H1 (cell line): ENCODE measurements at regions not wholly inside any gene's neighbourhood (a gene's known extent, or its start where the extent isn't known, plus 50 kb on each side); places are given as distances from the start of the nearest gene placed in this dataset.

Source experiments
- CTCF ChIA-PET: fragments of 300-600 bp; sonication (Branson Sonifier 250); formaldehyde crosslinking; loops from one replicate; lab custom pipeline; 2021; ENCODE audit not compliant: partially characterized antibody; lab: Charles Lee
- POLR2A ChIA-PET: fragments of 300-600 bp; sonication (Branson Sonifier 250); formaldehyde crosslinking; loops from one replicate; lab custom pipeline; 2021; ENCODE audit warnings: inconsistent platforms; ENCODE audit not compliant: partially characterized antibody; lab: Charles Lee
- DNase-seq, 2 experiments: peaks; one replicate each; pipeline versions ENCODE4 v3.0.0 to v3.0.0-alpha.2; 2010 to 2022; ENCODE audit warnings: low spot score in 2 of 2, low read depth in 1 of 2, mixed read lengths in 1 of 2
- FAIRE-seq: peaks from 2 replicates; lab custom pipeline; 2011; peaks lifted over from hg19 to GRCh38; lab: Jason Lieb, UNC
- H2AFZ ChIP-seq: 2 replicates; pipeline ENCODE4 v1.8.1; 2012; ENCODE audit warnings: low read length, inconsistent platforms
- H2AK5ac ChIP-seq: 2 replicates; pipeline ENCODE4 v1.6.1; 2013; ENCODE audit warnings: low read depth, low read length
- H2BK120ac ChIP-seq: replicated peaks from 2 replicates; pipeline ENCODE3; 2013; ENCODE audit warnings: low read depth, low read length, inconsistent platforms
- H2BK12ac ChIP-seq: 2 replicates; pipeline ENCODE4 v1.6.1; 2013; ENCODE audit warnings: low read depth, low read length
- H2BK15ac ChIP-seq: 2 replicates; pipeline ENCODE4 v1.6.1; 2013; ENCODE audit warnings: low read length
- H2BK20ac ChIP-seq: 2 replicates; pipeline ENCODE4 v1.6.1; 2013; ENCODE audit warnings: low read length
- H2BK5ac ChIP-seq: 2 replicates; pipeline ENCODE4 v1.6.1; 2013; ENCODE audit warnings: low read depth, low read length
- H3K14ac ChIP-seq: 2 replicates; pipeline ENCODE4 v1.6.1; 2013; ENCODE audit warnings: inconsistent platforms; ENCODE audit not compliant: insufficient read length
- H3K18ac ChIP-seq: 2 replicates; pipeline ENCODE4 v1.6.1; 2013; ENCODE audit warnings: low read length; ENCODE audit errors: extremely low read depth
- H3K23ac ChIP-seq: 2 replicates; pipeline ENCODE4 v1.6.1; 2013; ENCODE audit warnings: inconsistent platforms; ENCODE audit not compliant: insufficient read length
- H3K23me2 ChIP-seq: 2 replicates; pipeline ENCODE4 v1.6.1; 2013; ENCODE audit warnings: low read depth, low read length
- H3K27ac ChIP-seq: 2 replicates; pipeline ENCODE4 v1.6.1; 2011; ENCODE audit warnings: low read depth, low read length, inconsistent platforms
- H3K27me3 ChIP-seq, 4 experiments: replicated peaks in 1 of 4; 1 replicate in 1 of 4; 2 replicates in 3 of 4; pipeline versions ENCODE4 v1.6.1 to v1.8.1; 2011 to 2013; ENCODE audit warnings: low read length in 3 of 4, mild to moderate bottlenecking in 3 of 4, inconsistent platforms in 2 of 4, mixed read lengths in 2 of 4, moderate library complexity in 1 of 4; ENCODE audit not compliant: control insufficient read depth in 3 of 4, insufficient read depth in 3 of 4; ENCODE audit errors: extremely low read depth in 1 of 4
- H3K36me3 ChIP-seq, 4 experiments: 2 replicates each; pipeline versions ENCODE4 v1.6.1 to v1.8.1; 2011 to 2013; ENCODE audit warnings: mild to moderate bottlenecking in 4 of 4, low read length in 3 of 4, moderate library complexity in 2 of 4, control low read depth in 1 of 4, inconsistent platforms in 1 of 4; ENCODE audit not compliant: insufficient read depth in 4 of 4, control insufficient read depth in 2 of 4
- H3K4ac ChIP-seq: replicated peaks from 2 replicates; pipeline ENCODE3; 2013; ENCODE audit warnings: low read length, low read depth, mixed read lengths, inconsistent platforms; ENCODE audit not compliant: insufficient read length
- H3K4me1 ChIP-seq, 4 experiments: replicated peaks in 1 of 4; 1 replicate in 1 of 4; 2 replicates in 3 of 4; pipeline versions ENCODE4 v1.6.1 to v1.8.1; 2011 to 2013; ENCODE audit warnings: low read length in 3 of 4, inconsistent platforms in 2 of 4, mixed read lengths in 1 of 4; ENCODE audit not compliant: insufficient read depth in 4 of 4, control insufficient read depth in 3 of 4
- H3K4me2 ChIP-seq, 2 experiments: 2 replicates each; pipeline versions ENCODE4 v1.6.1 to v1.8.1; 2011 to 2013; ENCODE audit warnings: low read depth in 2 of 2, low read length in 2 of 2, control low read depth in 1 of 2, inconsistent platforms in 1 of 2, mild to moderate bottlenecking in 1 of 2; ENCODE audit not compliant: insufficient read depth in 1 of 2
- H3K4me3 ChIP-seq, 4 experiments: fragments of 200-600, 300-600 bp in 1 of 4; sonication (generic), shearing (Covaris generic), sonication (Bioruptor Twin) in 1 of 4; 2 replicates each; pipeline versions ENCODE4 v1.5.1 to v1.8.1; 2011 to 2016; ENCODE audit warnings: low read length in 4 of 4, low read depth in 3 of 4, control low read depth in 2 of 4, inconsistent platforms in 2 of 4, mild to moderate bottlenecking in 2 of 4, mixed read lengths in 1 of 4, moderate library complexity in 1 of 4; ENCODE audit not compliant: insufficient read depth in 2 of 4; ENCODE audit errors: extremely low read depth in 1 of 4
- H3K56ac ChIP-seq: replicated peaks from 2 replicates; pipeline ENCODE3; 2013; ENCODE audit warnings: low read depth, mild to moderate bottlenecking, mixed read lengths, low read length, inconsistent platforms; ENCODE audit not compliant: insufficient read length
- H3K79me1 ChIP-seq: 2 replicates; pipeline ENCODE4 v1.6.1; 2013; ENCODE audit warnings: low read depth, low read length, control low read depth
- H3K79me2 ChIP-seq, 2 experiments: 2 replicates each; pipeline versions ENCODE4 v1.6.1 to v1.8.1; 2012 to 2013; ENCODE audit warnings: low read length in 2 of 2, mild to moderate bottlenecking in 2 of 2, inconsistent platforms in 1 of 2; ENCODE audit not compliant: insufficient read depth in 2 of 2, control insufficient read depth in 1 of 2
- H3K9ac ChIP-seq, 4 experiments: replicated peaks in 1 of 4; 1 replicate in 1 of 4; 2 replicates in 3 of 4; pipeline versions ENCODE4 v1.6.1 to v1.8.1; 2011 to 2013; ENCODE audit warnings: low read depth in 3 of 4, low read length in 3 of 4, control low read depth in 2 of 4, mild to moderate bottlenecking in 2 of 4, moderate library complexity in 2 of 4, inconsistent platforms in 1 of 4; ENCODE audit errors: extremely low read depth in 1 of 4
- H3K9me3 ChIP-seq, 2 experiments: 2 replicates each; pipeline versions ENCODE4 v1.6.1 to v1.8.1; 2012 to 2013; ENCODE audit warnings: mild to moderate bottlenecking in 2 of 2, moderate library complexity in 2 of 2, control low read depth in 1 of 2, inconsistent platforms in 1 of 2, low read depth in 1 of 2, low read length in 1 of 2, mixed read lengths in 1 of 2; ENCODE audit not compliant: insufficient read depth in 2 of 2
- H4K20me1 ChIP-seq, 2 experiments: replicated peaks in 1 of 2; 2 replicates each; pipeline versions ENCODE3 to v1.8.1; 2011 to 2013; ENCODE audit warnings: inconsistent platforms in 2 of 2, low read length in 2 of 2, mild to moderate bottlenecking in 1 of 2; ENCODE audit not compliant: insufficient read depth in 2 of 2, control insufficient read depth in 1 of 2
- H4K5ac ChIP-seq: 2 replicates; pipeline ENCODE4 v1.6.1; 2013; ENCODE audit warnings: low read length, low read depth, mixed read lengths, inconsistent platforms; ENCODE audit not compliant: insufficient read length
- H4K8ac ChIP-seq: 2 replicates; pipeline ENCODE4 v1.8.0; 2013; ENCODE audit warnings: mild to moderate bottlenecking, moderate library complexity, low read length, inconsistent platforms; ENCODE audit not compliant: insufficient read depth; ENCODE audit errors: extremely low read depth
- H4K91ac ChIP-seq: replicated peaks from 2 replicates; pipeline ENCODE3; 2013; ENCODE audit warnings: low read length, mixed read lengths, inconsistent platforms; ENCODE audit not compliant: insufficient read length
- CBX8 ChIP-seq: fragments of 300-800, 300-1000 bp; sonication (generic); IDR thresholded peaks from 2 replicates; pipeline ENCODE4 v1.7.1; 2016; ENCODE audit warnings: low read depth, low read length, borderline replicate concordance
- CEBPB ChIP-seq: IDR thresholded peaks from 2 replicates; pipeline ENCODE4 v1.6.1; 2012; ENCODE audit warnings: low read depth, low read length
- CHD2 ChIP-seq: IDR thresholded peaks from 2 replicates; pipeline ENCODE4 v1.6.1; 2012; ENCODE audit warnings: low read length, improper control_type of control experiment
- FOSL1 ChIP-seq: IDR thresholded peaks from 2 replicates; pipeline ENCODE4 v1.6.1; 2011; ENCODE audit warnings: mild to moderate bottlenecking, low read depth, low read length, moderate library complexity; ENCODE audit not compliant: insufficient read depth
- GTF2F1 ChIP-seq: IDR thresholded peaks from 2 replicates; pipeline ENCODE4 v1.6.1; 2012; ENCODE audit warnings: low read depth, low read length, improper control_type of control experiment, borderline replicate concordance
- JUN ChIP-seq: IDR thresholded peaks from 2 replicates; pipeline ENCODE4 v1.6.1; 2011; ENCODE audit warnings: low read depth, mild to moderate bottlenecking, improper control_type of control experiment, low read length
- KDM1A ChIP-seq: fragments of 200-600, 300-600 bp; sonication (generic); IDR thresholded peaks from 2 replicates; pipeline ENCODE4 v1.7.1; 2016; ENCODE audit warnings: mild to moderate bottlenecking, low read length, borderline replicate concordance
- RAD21 ChIP-seq, 2 experiments: IDR thresholded peaks in 1 of 2; conservative IDR thresholded peaks in 1 of 2; 2 replicates each; pipeline ENCODE4 v1.6.1; 2011; ENCODE audit warnings: low read depth in 2 of 2, low read length in 2 of 2, improper control_type of control experiment in 1 of 2, inconsistent platforms in 1 of 2, mild to moderate bottlenecking in 1 of 2, moderate library complexity in 1 of 2
- RFX5 ChIP-seq: IDR thresholded peaks from 2 replicates; pipeline ENCODE4 v1.6.1; 2011; ENCODE audit warnings: low read depth, low read length, improper control_type of control experiment, borderline replicate concordance
- SAP30 ChIP-seq: fragments of 300-600 bp; sonication (generic); IDR thresholded peaks from 2 replicates; pipeline ENCODE4 v1.7.1; 2012; ENCODE audit warnings: low read length, moderate library complexity, mild to moderate bottlenecking, inconsistent platforms; ENCODE audit not compliant: insufficient read depth, insufficient replicate concordance
- SP1 ChIP-seq: IDR thresholded peaks from 2 replicates; pipeline ENCODE4 v1.6.1; 2011; ENCODE audit warnings: low read depth, low read length
- TAF7 ChIP-seq: optimal IDR thresholded peaks from 2 replicates; pipeline ENCODE3; 2011; ENCODE audit warnings: low read depth, mild to moderate bottlenecking, inconsistent platforms, low read length, moderate library complexity, borderline replicate concordance
- WGBS, 2 experiments: shearing (Covaris generic) in 1 of 2; methylation state at CpG; one replicate each; pipeline versions ENCODE4 v1.1.6 to v1.1.7; 2013 to 2015; ENCODE audit warnings: low lambda C conversion rate in 2 of 2, mixed read lengths in 2 of 2, inconsistent platforms in 1 of 2, low coverage in 1 of 2, missing lambda C conversion rate in 1 of 2; ENCODE audit not compliant: insufficient replicate concordance in 2 of 2, insufficient coverage in 1 of 2, insufficient read length in 1 of 2; ENCODE audit errors: extremely low coverage in 1 of 2, missing lambda C conversion rate in 1 of 2; 5-methylcytosine and 5-hydroxymethylcytosine counted together
- TF ChIP-seq, protein P1 (sequence below): IDR thresholded peaks from 2 replicates; pipeline ENCODE4 v1.6.1; 2012; ENCODE audit warnings: inconsistent platforms

- no peak overlapping the region for H2BK120ac ChIP-seq
- no peak overlapping the region for H2BK12ac ChIP-seq
- DNase-seq (no peak), FAIRE-seq (no peak)
- H3K4me2 ChIP-seq, result no peak overlapping the region
- H3K4ac ChIP-seq, result no peak overlapping the region
- H3K4me1 ChIP-seq, result no peaks in the 10 kb centered on the region
- no peak overlapping the region for H2BK5ac ChIP-seq
- H2BK20ac ChIP-seq, result no peak overlapping the region
- H3K23me2 ChIP-seq, result no peaks in the 10 kb centered on the region
- H3K9ac ChIP-seq, result no peak overlapping the region
- CTCF ChIA-PET, result no interaction called here
- no peaks in the 10 kb centered on the region for H3K79me1 ChIP-seq
- H3K27ac ChIP-seq, result no peak overlapping the region
- no peak overlapping the region for H2AFZ ChIP-seq
- no peak overlapping the region for H4K8ac ChIP-seq
- no peaks in the 10 kb centered on the region for H3K27me3 ChIP-seq
- H3K18ac ChIP-seq, result no peak overlapping the region
- no peaks in the 10 kb centered on the region for H3K36me3 ChIP-seq
- no peaks in the 10 kb centered on the region for H4K20me1 ChIP-seq
- H2BK15ac ChIP-seq, result no peak overlapping the region
- POLR2A ChIA-PET, result no interaction called here
- H3K14ac ChIP-seq, result no peak overlapping the region
- 95% methylated on average over 4 of the region's 4 CpGs; no CpG with 5 or more reads in 1 of the 2 experiments for WGBS, 2 experiments
- H2AK5ac ChIP-seq, result no peak overlapping the region
- no peak overlapping the region for H3K56ac ChIP-seq
- H3K79me2 ChIP-seq, result no peaks in the 10 kb centered on the region
- H4K5ac ChIP-seq, result no peak overlapping the region
- H3K9me3 ChIP-seq, result no peaks in the 10 kb centered on the region; a peak in 1 of 4 replicates
- H3K4me3 ChIP-seq, result no peak overlapping the region
- H3K23ac ChIP-seq, result no peak overlapping the region
- no peak overlapping the region for H4K91ac ChIP-seq
- TF ChIP-seq SP1 (no peak), TAF7 (no peak), SAP30 (no peak), CEBPB (no peak), CBX8 (no peak), RFX5 (no peak), KDM1A (no peak), GTF2F1 (no peak), CHD2 (no peak), RAD21 (IDR thresholded peaks at IDR 0.05 in 1 of 2, conservative IDR thresholded peaks at IDR 0.05 in 1 of 2; ENCODE audit: low read depth in 2 of 2, low read length in 2 of 2) (no peak), JUN (no peak), FOSL1 (no peak)
- TF ChIP-seq, protein P1, sequence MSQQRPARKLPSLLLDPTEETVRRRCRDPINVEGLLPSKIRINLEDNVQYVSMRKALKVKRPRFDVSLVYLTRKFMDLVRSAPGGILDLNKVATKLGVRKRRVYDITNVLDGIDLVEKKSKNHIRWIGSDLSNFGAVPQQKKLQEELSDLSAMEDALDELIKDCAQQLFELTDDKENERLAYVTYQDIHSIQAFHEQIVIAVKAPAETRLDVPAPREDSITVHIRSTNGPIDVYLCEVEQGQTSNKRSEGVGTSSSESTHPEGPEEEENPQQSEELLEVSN, result no peak
These were observed 1176.2 kb downstream of the DNAJB9 start for GRCh38 chr7:109745677-109746410.
